ENCODE measurements at regions not wholly inside any gene's neighbourhood (a gene's known extent, or its start where the extent isn't known, plus 50 kb on each side); places are given as distances from the start of the nearest gene placed in this dataset.

GRCh38 chr7:138378741-138379559 lies 81.1 kb upstream of the TRIM24 start (continued):
- TF ChIP-seq RELA (CRISPR knock-in tag; IDR thresholded peaks at IDR 0.05; ENCODE audit: borderline replicate concordance) (no peak), ZBTB21 (CRISPR knock-in tag; IDR thresholded peaks at IDR 0.05; ENCODE audit: borderline replicate concordance) (no peak), FOXP1 (CRISPR knock-in tag; IDR thresholded peaks at IDR 0.05; ENCODE audit: borderline replicate concordance) (no peak), ZBTB43 (CRISPR knock-in tag; IDR thresholded peaks at IDR 0.05) (no peak)
- TF ChIP-seq, protein P1, sequence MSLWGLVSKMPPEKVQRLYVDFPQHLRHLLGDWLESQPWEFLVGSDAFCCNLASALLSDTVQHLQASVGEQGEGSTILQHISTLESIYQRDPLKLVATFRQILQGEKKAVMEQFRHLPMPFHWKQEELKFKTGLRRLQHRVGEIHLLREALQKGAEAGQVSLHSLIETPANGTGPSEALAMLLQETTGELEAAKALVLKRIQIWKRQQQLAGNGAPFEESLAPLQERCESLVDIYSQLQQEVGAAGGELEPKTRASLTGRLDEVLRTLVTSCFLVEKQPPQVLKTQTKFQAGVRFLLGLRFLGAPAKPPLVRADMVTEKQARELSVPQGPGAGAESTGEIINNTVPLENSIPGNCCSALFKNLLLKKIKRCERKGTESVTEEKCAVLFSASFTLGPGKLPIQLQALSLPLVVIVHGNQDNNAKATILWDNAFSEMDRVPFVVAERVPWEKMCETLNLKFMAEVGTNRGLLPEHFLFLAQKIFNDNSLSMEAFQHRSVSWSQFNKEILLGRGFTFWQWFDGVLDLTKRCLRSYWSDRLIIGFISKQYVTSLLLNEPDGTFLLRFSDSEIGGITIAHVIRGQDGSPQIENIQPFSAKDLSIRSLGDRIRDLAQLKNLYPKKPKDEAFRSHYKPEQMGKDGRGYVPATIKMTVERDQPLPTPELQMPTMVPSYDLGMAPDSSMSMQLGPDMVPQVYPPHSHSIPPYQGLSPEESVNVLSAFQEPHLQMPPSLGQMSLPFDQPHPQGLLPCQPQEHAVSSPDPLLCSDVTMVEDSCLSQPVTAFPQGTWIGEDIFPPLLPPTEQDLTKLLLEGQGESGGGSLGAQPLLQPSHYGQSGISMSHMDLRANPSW (CRISPR knock-in tag; conservative IDR thresholded peaks at IDR 0.05; ENCODE audit: low read depth) = no peak
- TF ChIP-seq, protein P2, sequence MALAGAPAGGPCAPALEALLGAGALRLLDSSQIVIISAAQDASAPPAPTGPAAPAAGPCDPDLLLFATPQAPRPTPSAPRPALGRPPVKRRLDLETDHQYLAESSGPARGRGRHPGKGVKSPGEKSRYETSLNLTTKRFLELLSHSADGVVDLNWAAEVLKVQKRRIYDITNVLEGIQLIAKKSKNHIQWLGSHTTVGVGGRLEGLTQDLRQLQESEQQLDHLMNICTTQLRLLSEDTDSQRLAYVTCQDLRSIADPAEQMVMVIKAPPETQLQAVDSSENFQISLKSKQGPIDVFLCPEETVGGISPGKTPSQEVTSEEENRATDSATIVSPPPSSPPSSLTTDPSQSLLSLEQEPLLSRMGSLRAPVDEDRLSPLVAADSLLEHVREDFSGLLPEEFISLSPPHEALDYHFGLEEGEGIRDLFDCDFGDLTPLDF (CRISPR knock-in tag; IDR thresholded peaks at IDR 0.05) = no peak

GRCh38 chr7:138382862-138383565 lies 77.0 kb upstream of the TRIM24 start:
- TF ChIP-seq ZNF512 (CRISPR knock-in tag; IDR thresholded peaks at IDR 0.05; ENCODE audit: borderline replicate concordance) (no peak), KAT7 (CRISPR knock-in tag; IDR thresholded peaks at IDR 0.05; ENCODE audit: borderline replicate concordance) (no peak), ZBTB43 (CRISPR knock-in tag; IDR thresholded peaks at IDR 0.05) (no peak)
- Mint-ChIP-seq H3K4me3 (no peak overlapping the region), H3K9me3 (peaks cover 14% of the 10 kb centered on the region), H3K4me1 (no peaks in the 10 kb centered on the region), H3K36me3 (peaks cover 12% of the 10 kb centered on the region), H3K27me3 (ENCODE audit: low read depth) (no peaks in the 10 kb centered on the region), H3K27ac (no peak overlapping the region)
- ChIA-PET CTCF (interaction anchor here (0.7 kb wide), 1 partner anchor 18 kb away, joined by 3 read pairs; no protein-coding TSS in a partner anchor), POLR2A (no interaction called here)
- DNase-seq (ENCODE audit: low spot score) (no peak), ATAC-seq (no peak)

DNA sequence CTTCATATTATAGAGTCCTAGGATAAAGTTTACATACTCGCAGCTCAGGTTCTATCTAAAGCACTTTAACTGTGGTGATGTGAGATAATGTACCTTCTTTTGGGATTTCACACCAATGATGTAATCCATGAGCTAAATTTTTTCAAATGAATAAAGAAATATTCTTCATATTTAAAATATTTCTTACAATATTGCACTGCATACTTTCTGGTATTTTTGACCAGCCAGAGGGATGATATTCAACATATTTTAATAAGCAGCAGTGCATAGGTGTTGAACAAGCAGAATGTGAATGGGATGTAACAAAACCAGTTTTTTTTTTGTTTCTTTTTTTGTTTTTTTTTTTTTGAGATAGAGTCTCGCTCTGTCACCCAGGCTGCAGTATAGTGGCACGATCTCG lies 73.2 kb upstream of the TRIM24 start:
- H3K4me1 Mint-ChIP-seq = no peaks in the 10 kb centered on the region
- H3K9me3 Mint-ChIP-seq = peaks cover 14% of the 10 kb centered on the region
- H3K4me3 Mint-ChIP-seq = no peak overlapping the region
- H3K36me3 Mint-ChIP-seq = peaks cover 10% of the 10 kb centered on the region
- ChIA-PET POLR2A (no interaction called here), CTCF (no interaction called here)
- H3K27ac Mint-ChIP-seq = no peak overlapping the region
- ATAC-seq = no peak
- H3K27me3 Mint-ChIP-seq (ENCODE audit: low read depth) = no peaks in the 10 kb centered on the region
- DNase-seq (ENCODE audit: low spot score) = no peak
- TF ChIP-seq ZBTB43 (CRISPR knock-in tag; IDR thresholded peaks at IDR 0.05) (no peak), NFATC4 (CRISPR knock-in tag; IDR thresholded peaks at IDR 0.05) (no peak), ELF4 (CRISPR knock-in tag; IDR thresholded peaks at IDR 0.05; ENCODE audit: low read depth) (no peak), ATF2 (CRISPR knock-in tag; IDR thresholded peaks at IDR 0.05; ENCODE audit: borderline replicate concordance, low read depth) (no peak), USF1 (CRISPR knock-in tag; IDR thresholded peaks at IDR 0.05) (no peak)
